Esophagus muscularis mucosa (tissue), 4 donors: ENCODE measurements at regions not wholly inside any gene's neighbourhood (a gene's known extent, or its start where the extent isn't known, plus 50 kb on each side); places are given as distances from the start of the nearest gene placed in this dataset.

ENCODE experiments used
- DNase-seq: peaks from one replicate; pipeline ENCODE4 v3.0.0-alpha.2; 2017; ENCODE audit errors: extremely low spot score
- H3K27ac ChIP-seq, 4 donors: fragments of 200-600 bp; sonication (generic); replicated peaks in 1 of 4; 1 replicate in 3 of 4; 2 replicates in 1 of 4; pipeline ENCODE4 v1.5.1; 2016 to 2019; ENCODE audit warnings: mild to moderate bottlenecking in 1 of 4
- H3K27me3 ChIP-seq, 4 donors: fragments of 200-600 bp; sonication (generic); one replicate each; pipeline versions ENCODE4 v1.5.1 to v1.6.0; 2016 to 2019
- H3K36me3 ChIP-seq, 4 donors: fragments of 200-600 bp; sonication (generic); one replicate each; pipeline ENCODE4 v1.5.1; 2016 to 2019
- H3K4me1 ChIP-seq, 4 donors: fragments of 200-600 bp; sonication (generic); one replicate each; pipeline ENCODE4 v1.5.1; 2016 to 2019
- H3K4me3 ChIP-seq, 4 donors: fragments of 200-600 bp; sonication (generic); 1 replicate in 2 of 4; 2 replicates in 2 of 4; pipeline ENCODE4 v1.5.1; 2016 to 2019; ENCODE audit warnings: mild to moderate bottlenecking in 4 of 4, moderate library complexity in 1 of 4
- H3K9me3 ChIP-seq, 4 donors: fragments of 200-600 bp; sonication (generic); 1 replicate in 3 of 4; 2 replicates in 1 of 4; pipeline ENCODE4 v1.5.1; 2016 to 2019
- EP300 ChIP-seq: sonication (generic); formaldehyde crosslinking; IDR thresholded peaks from one replicate; pipeline ENCODE4 v1.6.1; 2017; ENCODE audit warnings: antibody characterized with exemption
- POLR2A ChIP-seq: fragments of 450-650 bp; IDR thresholded peaks from one replicate; pipeline ENCODE4 v1.6.1; 2017; ENCODE audit warnings: antibody characterized with exemption, moderate library complexity, mild to moderate bottlenecking, low read depth
- POLR2AphosphoS5 ChIP-seq, 2 donors: sonication (generic); formaldehyde crosslinking; IDR thresholded peaks; one replicate each; pipeline ENCODE4 v1.6.1; 2017; ENCODE audit warnings: antibody characterized with exemption in 2 of 2
- WGBS: methylation state at CpG from one replicate; pipeline ENCODE4 v1.1.5; 2018; 5-methylcytosine and 5-hydroxymethylcytosine counted together
- intact Hi-C: fragments of 100-400 bp; cut with DNase I; formaldehyde crosslinking; loops from one replicate; pipeline ENCODE4 v1.15.1; 2023
- TF ChIP-seq, protein P1 (sequence below), 3 experiments: fragments of 200-600 bp in 2 of 3; fragments of 450-650 bp in 1 of 3; sonication (generic) in 2 of 3; IDR thresholded peaks; one replicate each; pipeline ENCODE4 v1.5.1; 2017 to 2019; ENCODE audit warnings: antibody characterized with exemption in 3 of 3, mild to moderate bottlenecking in 2 of 3, moderate library complexity in 1 of 3

DNA sequence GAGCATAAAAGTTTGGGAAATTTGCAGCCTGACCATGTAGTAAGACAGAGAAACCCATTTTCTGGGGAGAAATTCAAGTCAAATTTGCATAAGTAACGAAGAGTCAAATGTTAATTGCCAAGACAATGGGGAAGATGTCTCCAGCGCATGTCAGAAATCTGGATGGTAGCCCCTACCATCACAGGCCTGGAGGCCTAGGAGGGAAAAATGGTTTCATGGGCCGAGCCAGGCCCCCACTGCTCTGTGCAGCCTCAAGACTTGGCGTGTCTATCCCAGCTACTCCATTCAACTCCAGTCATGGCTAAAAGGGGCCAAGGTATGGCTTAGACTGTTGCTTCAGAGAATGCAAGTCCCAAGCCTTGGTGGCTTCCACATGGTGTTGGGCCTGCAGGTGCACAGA, 269.8 kb downstream of the RFC3 start:
- H3K4me1 ChIP-seq = no peaks in the 10 kb centered on the region
- no peaks in the 10 kb centered on the region for H3K27me3 ChIP-seq
- WGBS = 92% methylated on average over 4 of the region's 4 CpGs
- no peaks in the 10 kb centered on the region for H3K36me3 ChIP-seq
- H3K4me3 ChIP-seq = no peak overlapping the region
- intact Hi-C loops = no loop called here
- no peaks in the 10 kb centered on the region for H3K9me3 ChIP-seq
- TF ChIP-seq POLR2A (no peak), EP300 (no peak), POLR2AphosphoS5 (IDR thresholded peaks at IDR 0.05) (no peak)
- TF ChIP-seq, protein P1, sequence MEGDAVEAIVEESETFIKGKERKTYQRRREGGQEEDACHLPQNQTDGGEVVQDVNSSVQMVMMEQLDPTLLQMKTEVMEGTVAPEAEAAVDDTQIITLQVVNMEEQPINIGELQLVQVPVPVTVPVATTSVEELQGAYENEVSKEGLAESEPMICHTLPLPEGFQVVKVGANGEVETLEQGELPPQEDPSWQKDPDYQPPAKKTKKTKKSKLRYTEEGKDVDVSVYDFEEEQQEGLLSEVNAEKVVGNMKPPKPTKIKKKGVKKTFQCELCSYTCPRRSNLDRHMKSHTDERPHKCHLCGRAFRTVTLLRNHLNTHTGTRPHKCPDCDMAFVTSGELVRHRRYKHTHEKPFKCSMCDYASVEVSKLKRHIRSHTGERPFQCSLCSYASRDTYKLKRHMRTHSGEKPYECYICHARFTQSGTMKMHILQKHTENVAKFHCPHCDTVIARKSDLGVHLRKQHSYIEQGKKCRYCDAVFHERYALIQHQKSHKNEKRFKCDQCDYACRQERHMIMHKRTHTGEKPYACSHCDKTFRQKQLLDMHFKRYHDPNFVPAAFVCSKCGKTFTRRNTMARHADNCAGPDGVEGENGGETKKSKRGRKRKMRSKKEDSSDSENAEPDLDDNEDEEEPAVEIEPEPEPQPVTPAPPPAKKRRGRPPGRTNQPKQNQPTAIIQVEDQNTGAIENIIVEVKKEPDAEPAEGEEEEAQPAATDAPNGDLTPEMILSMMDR (IDR thresholded peaks at IDR 0.05) = no peak
- DNase-seq = no peak
- no peak overlapping the region for H3K27ac ChIP-seq

DNA sequence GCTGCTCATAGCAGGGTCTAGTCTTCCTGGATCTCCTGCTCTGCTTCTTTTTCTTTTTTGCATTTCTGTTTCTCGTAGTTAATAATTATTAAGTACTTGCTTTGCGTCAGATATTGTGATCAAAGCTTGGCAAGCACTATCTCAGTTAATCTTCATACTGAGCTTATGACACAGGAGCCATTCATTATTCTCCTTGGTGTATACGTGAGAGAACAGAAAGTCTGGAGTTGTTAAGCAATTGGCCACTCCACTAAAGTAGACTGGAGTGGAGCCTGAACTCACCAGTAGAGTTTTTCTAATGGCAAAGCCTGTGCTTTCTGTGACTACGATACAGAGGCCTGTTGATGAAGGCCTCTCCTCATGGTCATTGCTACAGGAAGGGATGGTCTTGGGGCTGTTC, 285.9 kb downstream of the RFC3 start:
- no peaks in the 10 kb centered on the region for H3K4me1 ChIP-seq
- no peak overlapping the region for H3K4me3 ChIP-seq
- H3K9me3 ChIP-seq = no peaks in the 10 kb centered on the region
- no peak for DNase-seq
- intact Hi-C loops = no loop called here
- 79% methylated on average over 4 of the region's 4 CpGs for WGBS
- TF ChIP-seq POLR2A (no peak), EP300 (no peak), POLR2AphosphoS5 (IDR thresholded peaks at IDR 0.05) (no peak)
- TF ChIP-seq, protein P1 (IDR thresholded peaks at IDR 0.05) = no peak
- no peak overlapping the region for H3K27ac ChIP-seq
- H3K27me3 ChIP-seq = no peaks in the 10 kb centered on the region
- no peaks in the 10 kb centered on the region for H3K36me3 ChIP-seq

- WGBS = 94% methylated on average over 4 of the region's 4 CpGs
- TF ChIP-seq POLR2A (no peak), EP300 (no peak)
Observed at GRCh38 chr13:34104853-34105252, 286.9 kb downstream of the RFC3 start.

GRCh38 chr13:34107806-34108205, 289.9 kb downstream of the RFC3 start:
- TF ChIP-seq EP300 = no peak
- no peak for TF ChIP-seq POLR2A
- TF ChIP-seq POLR2AphosphoS5 (IDR thresholded peaks at IDR 0.05) = no peak
- TF ChIP-seq, protein P1 (IDR thresholded peaks at IDR 0.05) = no peak
- no peak overlapping the region for H3K4me3 ChIP-seq
- H3K4me1 ChIP-seq = no peaks in the 10 kb centered on the region
- peaks cover 0 to 9% (median 4%) of the 10 kb centered on the region in 4 donors for H3K9me3 ChIP-seq
- intact Hi-C loops = no loop called here
- no peaks in the 10 kb centered on the region for H3K36me3 ChIP-seq
- H3K27ac ChIP-seq = no peak overlapping the region
- no peaks in the 10 kb centered on the region for H3K27me3 ChIP-seq
- 94% methylated on average over 1 of the region's 1 CpG for WGBS
- no peak for DNase-seq

More at GRCh38 chr13:34104853-34105252, 286.9 kb downstream of the RFC3 start:
- no peak for DNase-seq
- peaks cover 0 to 9% (median 4%) of the 10 kb centered on the region in 4 donors for H3K9me3 ChIP-seq
- intact Hi-C loops = no loop called here
- no peak overlapping the region for H3K4me3 ChIP-seq
- H3K36me3 ChIP-seq = no peaks in the 10 kb centered on the region
- H3K4me1 ChIP-seq = no peaks in the 10 kb centered on the region
- no peak overlapping the region for H3K27ac ChIP-seq
- no peaks in the 10 kb centered on the region for H3K27me3 ChIP-seq

DNA sequence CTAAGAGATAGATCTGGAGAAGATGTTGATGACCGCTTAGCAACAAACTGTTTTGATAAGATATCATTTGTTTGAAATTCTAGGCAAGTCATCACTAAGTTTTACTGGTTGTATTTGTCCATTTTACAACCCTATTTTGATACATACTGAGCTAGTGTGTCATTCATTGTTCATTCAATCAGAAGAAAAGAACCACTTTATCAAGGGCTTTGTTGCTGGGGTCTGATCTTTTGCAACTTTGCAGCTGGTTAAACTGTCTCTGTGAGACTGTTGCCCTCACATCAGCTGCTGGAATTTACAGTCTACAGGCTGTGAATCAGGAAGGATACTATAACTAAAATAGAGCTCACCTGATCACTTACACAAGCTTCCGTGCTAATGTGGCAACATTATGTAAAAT, 290.5 kb downstream of the RFC3 start:
- Histone ChIP-seq H3K4me1 (no peaks in the 10 kb centered on the region), H3K4me3 (no peak overlapping the region), H3K27me3 (no peaks in the 10 kb centered on the region), H3K27ac (no peak overlapping the region), H3K36me3 (no peaks in the 10 kb centered on the region), H3K9me3 (peaks cover 0 to 9% (median 4%) of the 10 kb centered on the region in 4 donors)
- WGBS = 98% methylated on average over 2 of the region's 2 CpGs
- TF ChIP-seq, protein P1 (IDR thresholded peaks at IDR 0.05) = no peak
- TF ChIP-seq EP300 = no peak
- no peak for DNase-seq
- intact Hi-C loops = no loop called here
